NCI-H1105 treated with DMSO at 0.1 percent for 48 hours (cell line): ENCODE measurements at regions not wholly inside any gene's neighbourhood (a gene's known extent, or its start where the extent isn't known, plus 50 kb on each side); places are given as distances from the start of the nearest gene placed in this dataset.
A peak's percentile ranks its signal among the peaks of the same experiment; 100 is the strongest.
"Not testable (repeated sequence)": the region's sequence is repeated elsewhere in the genome, so short reads cannot be mapped to it uniquely, and the experiment has no call there.

Source experiments
- DNase-seq: peaks from one replicate; lab custom pipeline; 2025; lab: John Stamatoyannopoulos, UW

DNA sequence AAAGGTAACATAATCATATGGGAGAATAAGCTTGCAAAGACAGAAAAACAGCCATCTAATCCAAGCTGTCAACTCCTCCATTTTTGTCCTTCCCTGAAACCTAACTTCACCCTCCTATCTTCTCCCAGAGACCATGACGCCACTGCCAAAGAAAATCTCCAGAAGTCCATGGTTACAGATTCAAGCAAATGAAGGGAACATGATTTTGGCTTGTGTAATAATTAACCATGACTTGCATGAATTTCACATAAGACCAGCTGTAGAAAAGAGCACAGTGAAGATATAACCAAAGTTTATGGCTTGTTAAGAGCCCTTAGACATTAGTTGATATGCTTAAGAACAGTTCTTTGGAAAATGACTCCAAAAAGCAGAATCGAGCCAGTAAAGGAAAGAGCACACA lies 342.1 kb upstream of the NRSN1 start:
- DNase-seq: no peak

DNA sequence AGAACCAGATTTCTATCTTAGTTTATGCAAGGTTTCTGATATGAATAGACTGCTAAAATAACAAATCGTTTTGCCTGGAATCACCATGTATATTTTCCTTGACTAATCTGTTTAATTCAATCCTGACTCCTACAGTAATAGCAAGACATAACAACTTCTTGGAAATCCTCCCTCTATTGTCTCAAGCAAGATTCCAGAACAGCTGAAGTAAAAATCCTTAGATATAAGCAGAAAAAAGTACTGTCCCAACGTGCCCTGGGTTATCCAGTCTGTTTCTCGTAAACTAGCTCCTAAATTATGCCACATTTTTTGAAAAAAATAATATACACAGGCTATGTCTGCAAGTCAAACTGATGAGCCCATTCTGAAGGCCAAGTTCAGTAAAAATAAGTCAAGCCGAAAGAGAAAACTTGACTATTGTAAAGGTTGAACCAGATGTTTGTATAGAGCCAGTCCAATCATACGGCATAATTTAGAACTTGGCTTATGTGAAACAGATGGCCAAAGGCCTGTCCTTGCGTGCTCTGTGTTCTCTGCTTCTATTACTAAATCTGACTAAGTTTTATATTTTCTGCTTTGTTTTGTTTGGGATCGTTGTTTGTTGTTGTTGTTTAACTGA lies 341.6 kb upstream of the NRSN1 start:
- no peak for DNase-seq

DNA sequence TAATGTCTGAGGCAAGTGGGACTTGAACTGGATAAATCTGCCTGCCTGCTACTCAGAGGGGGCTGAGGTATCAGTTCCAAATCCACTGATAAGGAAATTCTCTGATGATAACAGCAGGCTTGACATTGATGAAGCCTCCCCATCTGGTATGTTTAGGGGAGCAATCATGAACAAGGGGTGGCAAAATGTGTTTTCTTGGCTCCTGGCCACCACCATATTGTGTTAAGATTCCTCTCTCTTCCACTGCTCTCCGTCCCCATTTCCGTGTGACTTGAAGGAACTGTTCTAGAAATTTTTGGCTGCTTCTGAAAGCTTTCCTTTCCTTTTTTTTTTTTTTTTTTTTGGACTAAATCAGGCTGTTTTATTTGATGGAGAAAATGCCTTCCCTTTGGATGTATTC lies 335.3 kb upstream of the NRSN1 start:
- DNase-seq: no peak

DNA sequence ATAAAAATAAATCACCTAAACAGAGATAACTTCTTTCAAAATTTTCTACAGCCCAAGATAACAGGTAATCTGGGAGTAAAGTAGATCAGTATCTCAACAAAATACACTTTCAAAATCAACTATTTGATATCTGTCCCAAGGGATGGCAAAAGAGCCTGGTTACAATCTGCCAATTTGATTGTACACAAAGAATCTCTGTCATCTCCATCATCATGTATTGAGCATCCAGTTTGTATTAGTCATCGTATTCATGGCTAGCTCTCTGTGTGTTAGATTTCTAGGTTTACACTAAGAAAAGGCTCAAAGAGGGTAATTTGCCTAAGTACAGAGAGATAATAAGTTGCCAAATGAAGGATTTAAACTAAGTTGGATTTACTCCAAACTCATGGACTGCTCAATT lies 329.0 kb upstream of the NRSN1 start:
- peak; percentile 8 for DNase-seq

DNA sequence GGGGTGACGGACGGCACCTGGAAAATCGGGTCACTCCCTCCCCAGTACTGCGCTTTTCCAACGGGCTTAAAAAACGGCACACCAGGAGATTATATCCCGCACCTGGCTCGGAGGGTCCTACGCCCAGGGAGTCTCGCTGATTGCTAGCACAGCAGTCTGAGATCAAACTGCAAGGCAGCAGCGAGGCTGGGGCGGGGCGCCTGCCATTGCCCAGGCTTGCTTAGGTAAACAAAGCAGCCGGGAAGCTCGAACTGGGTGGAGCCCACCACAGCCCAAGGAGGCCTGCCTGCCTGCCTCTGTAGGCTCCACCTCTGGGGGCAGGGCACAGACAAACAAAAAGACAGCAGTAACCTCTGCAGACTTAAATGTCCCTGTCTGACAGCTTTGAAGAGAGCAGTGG lies 321.7 kb upstream of the NRSN1 start:
- not testable (repeated sequence) for DNase-seq

DNA sequence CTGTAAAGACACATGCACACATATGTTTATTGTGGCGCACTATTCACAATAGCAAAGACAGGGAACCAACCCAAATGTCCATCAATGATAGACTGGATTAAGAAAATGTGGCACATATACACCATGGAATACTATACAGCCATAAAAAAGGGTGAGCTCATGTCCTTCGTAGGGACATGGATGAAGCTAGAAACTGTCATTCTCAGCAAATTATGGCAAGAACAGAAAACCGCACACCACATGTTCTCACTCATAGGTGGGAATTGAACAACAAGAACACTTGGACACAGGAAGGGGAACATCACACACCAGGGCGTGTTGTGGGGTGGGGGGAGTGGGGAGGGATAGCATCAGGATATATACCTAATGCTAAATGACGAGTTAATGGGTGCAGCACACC lies 304.9 kb upstream of the NRSN1 start:
- DNase-seq: not testable (repeated sequence)

DNA sequence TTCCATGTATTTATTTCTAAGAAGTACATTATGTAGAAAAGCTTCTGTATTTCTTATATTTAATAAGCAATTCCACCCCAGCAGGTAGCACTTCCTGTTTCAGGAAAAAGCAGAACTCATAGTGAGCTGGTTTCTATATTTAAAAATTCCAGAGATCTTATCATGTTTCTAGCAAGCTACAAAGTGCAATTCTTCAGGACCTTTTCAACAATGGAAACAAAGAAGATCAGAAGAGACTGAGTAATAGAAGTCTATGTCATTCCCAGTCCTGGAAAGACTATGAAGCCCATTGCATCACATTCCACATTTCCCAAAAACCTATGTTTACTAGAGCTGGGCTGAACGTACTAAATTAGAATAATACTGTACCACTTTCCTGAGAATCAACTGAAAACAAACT lies 302.6 kb upstream of the NRSN1 start:
- DNase-seq: no peak

DNA sequence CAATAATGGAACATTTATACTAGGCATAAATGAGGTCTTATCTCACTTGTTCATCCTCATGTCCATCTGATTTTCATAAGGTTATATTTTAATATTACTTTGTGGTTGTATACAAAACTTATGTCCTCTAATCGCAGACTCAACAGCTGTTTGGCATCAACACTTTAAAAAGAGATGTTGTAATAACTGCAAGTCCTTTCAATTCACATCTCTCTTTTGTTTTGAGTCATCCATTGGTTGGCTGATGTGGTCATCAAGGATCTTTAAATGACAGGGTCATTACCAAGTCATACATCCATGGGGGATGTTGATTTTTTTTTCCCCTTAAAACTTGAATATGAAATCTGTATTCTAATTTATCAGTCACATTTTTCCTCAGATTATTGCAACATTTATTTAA lies 299.4 kb upstream of the NRSN1 start:
- no peak for DNase-seq

DNA sequence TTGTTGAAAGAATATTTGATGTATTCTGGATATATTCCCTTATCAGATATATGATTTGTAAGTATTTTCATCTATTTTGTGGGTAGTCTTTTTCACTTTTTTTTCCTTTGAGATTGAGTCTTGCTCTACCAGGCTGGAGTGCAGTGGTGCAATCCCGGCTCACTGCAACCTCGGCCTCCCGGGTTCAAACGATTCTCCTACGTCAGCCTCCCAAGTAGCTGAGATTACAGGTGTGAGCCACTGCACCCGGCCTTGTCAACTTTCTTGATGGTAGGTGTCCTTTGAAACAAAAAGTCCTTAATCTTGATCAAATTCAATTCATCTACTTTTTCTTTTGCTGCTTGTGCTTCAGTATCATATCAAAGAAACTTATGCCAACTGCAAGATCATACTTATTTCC lies 297.2 kb upstream of the NRSN1 start:
- DNase-seq: no peak

DNA sequence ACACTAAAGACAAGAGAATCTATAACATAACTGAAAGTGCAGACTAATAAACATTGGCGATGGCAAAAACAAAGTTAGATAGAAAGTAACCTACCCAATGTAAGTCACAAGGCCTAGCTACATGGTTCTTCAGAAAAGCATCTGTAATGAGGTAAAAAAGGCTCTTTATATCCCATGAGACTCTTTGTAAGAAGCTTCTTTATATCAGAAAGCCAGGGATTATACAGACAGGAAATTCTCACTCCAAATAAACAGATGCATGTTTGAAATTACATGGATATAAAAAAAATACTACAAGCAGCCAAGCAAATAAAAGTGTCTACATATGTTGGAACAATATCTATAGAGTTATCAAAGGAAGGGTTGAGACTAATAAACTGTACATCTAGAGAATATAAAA lies 284.9 kb upstream of the NRSN1 start:
- no peak for DNase-seq

DNA sequence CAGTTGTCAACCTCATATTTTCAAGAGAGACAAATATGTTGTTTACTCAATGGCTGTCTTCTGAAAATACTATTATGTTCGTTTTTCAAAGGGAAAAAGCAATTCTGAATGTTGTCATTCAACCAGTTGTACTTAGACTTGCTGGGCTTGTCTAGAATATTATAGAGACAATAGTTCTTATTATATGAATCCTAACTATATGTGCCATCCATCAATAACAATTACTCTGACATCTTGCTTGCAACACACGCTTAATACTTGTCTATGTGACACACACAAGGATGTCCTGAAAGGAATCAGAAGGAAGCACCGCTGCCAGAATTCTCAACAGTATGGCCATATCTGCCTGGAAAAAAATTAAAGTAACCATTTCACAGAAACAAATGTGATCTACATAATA lies 283.3 kb upstream of the NRSN1 start:
- no peak for DNase-seq

DNA sequence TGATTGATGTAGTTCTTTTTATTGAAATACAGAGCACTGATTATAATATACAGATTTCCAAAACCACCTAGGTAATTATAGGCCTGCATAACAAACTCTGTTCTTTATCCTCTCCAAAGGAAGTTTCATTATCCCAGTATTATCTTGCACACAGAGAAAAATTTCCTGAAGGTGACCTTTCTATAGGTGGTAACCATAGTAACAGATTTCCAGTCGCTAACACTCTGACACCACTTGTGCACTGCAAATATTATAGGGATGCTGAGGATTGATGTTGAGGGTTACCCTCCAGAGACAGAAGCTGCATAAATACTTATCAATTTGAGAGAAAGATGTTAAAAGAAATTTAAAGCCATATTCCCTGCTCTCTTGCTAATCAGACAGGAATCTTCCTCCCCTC lies 274.5 kb upstream of the NRSN1 start:
- DNase-seq: peak; percentile 24

DNA sequence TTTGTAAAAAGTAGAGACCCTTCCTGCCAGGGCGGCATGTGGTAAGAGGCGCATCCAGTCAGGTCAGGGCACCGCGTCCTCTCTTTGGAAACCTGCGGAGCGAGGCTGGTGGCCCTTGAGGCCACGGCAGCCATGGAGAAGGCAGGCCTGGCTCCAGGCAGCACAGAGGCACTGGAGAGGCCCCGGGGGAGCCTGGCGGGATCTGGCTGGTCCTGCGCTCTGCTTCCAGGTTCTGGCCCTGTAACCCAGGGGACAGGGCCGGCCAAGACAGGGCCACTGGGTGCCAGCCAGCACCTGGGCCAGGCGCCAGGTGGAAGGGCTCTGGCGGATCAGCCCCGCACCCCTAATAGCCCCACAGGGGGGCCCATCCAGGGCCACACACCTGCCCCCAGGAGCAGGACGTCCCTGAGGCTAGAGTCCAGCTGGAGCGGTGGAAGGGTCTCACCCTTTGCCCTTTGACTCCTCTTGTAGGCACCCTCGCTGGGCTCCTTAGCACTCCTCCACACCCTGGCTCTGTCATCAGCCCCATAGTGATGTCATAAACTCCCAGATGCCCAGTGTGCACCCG lies 272.4 kb upstream of the NRSN1 start:
- not testable (repeated sequence) for DNase-seq

DNA sequence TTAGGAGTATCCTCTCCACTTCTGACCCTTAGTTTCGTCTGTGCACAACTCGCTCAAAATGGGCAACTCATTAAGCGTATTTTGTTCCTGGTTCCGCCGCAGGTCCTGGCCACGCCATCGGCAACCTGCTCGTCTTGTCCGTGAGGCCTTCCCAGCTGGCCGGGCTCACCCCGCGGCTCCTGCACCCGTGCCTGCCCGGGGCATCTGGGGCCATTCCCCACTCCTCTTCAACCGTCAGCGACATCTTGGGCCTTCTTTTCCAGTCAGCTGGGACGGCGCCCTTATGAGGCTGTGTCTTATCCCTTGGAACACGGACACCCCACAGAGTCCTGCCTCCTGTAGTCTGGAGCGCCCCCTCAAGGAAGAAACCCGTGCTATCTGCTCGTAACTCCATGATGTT lies 271.9 kb upstream of the NRSN1 start:
- DNase-seq: not testable (repeated sequence)

DNA sequence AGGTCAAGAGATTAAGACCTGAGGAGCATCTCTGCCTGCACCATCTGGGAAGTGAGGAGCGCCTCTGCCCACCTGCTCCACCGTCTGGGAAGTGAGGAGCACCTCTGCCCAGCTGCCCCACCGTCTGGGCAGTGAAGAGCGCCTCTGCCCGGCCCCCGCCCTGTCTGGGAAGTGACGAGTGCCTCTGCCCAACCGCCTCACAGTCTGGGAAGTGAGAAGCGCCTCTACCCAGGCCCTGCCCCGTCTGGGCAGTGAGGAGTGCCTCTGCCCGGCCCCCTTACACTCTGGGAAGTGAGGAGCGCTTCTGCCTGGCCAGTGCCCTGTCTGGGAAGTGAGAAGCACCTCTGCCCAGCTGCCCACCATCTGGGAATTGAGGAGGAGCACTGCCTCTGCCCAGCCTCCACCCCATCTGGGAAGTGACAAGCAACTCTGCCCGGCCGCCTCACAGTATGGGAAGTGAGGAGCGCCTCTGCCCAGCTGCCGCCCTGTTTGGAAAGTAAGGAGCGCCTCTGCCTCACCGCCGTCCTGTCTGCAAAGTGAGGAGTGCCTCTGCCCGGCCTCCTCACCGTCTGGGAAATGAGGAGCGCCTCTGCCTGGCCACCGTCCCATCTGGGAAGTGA lies 270.4 kb upstream of the NRSN1 start:
- DNase-seq: no peak

DNA sequence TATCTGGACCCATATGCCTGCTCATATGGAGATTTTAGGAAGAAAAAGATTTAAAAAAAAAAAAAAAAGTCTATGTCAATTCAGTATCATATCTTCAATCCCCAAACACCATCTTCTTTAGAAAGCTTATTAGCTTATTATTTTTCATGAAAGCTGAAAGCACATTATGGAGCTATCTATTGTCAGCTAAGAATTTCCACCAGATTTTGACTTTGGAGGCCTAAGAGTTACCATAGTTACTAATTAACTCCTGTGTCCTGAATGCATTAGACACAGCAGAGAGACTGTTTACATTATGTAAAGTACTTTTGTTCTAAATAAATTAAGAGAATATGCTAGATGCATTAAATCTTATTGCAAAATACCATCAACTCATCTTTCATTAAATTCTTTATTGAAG lies 255.5 kb upstream of the NRSN1 start:
- peak; percentile 55 for DNase-seq

DNA sequence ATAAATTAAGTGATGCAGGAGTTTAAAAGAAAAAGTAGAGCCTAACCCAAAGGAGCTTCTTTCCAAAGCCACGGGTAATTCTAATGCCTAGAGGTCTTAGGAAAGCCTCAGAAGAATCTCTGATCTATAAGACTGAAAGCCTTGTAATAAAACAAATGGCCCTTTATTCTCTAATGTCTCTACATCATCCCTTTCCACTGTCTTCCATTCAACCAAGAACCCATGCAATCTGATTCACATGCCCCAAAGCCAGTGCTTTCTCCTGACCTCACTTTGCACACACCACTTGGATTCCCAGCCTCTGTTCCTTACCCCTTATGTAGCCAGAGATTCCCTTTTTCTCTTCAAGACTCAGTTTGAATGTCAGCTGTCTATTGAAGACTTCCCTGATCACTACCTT lies 252.9 kb upstream of the NRSN1 start:
- no peak for DNase-seq

DNA sequence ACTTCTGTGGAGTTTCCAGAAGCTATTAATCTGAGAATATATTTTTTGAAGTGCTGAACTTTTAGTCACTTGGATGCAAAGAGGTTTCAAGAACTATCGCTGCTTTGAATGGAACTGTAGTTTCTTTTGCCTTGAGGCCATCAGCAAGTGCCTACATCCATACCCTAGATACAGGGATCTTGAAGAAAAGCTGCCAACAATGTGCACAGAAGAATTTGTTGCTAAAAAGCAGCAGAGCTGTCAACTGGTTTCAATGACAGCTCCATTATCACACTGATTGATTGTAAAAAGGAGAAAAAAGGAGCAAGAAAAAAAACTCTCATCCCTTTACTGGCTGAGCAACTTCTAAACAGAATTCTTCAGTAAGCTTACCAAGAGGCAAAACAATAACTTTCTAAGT lies 251.0 kb upstream of the NRSN1 start:
- DNase-seq: no peak

DNA sequence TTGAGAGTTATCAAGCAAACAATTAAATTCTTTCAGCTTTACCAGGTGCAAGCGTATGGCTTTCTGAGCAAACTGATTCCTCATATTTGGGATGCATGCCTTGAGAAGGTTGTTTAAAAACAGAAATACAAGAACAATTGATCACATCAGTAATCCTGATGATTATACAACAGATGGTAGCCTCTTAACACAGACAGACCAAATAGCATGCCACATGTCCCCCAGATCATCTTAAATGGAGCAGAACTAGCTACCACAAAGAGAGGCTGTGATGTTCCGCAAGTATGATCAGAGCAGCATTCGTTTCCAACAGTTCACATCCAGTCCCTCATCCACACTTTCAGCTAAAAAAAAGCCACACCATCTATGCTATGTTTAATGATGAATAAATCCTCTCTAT lies 246.2 kb upstream of the NRSN1 start:
- DNase-seq: no peak

DNA sequence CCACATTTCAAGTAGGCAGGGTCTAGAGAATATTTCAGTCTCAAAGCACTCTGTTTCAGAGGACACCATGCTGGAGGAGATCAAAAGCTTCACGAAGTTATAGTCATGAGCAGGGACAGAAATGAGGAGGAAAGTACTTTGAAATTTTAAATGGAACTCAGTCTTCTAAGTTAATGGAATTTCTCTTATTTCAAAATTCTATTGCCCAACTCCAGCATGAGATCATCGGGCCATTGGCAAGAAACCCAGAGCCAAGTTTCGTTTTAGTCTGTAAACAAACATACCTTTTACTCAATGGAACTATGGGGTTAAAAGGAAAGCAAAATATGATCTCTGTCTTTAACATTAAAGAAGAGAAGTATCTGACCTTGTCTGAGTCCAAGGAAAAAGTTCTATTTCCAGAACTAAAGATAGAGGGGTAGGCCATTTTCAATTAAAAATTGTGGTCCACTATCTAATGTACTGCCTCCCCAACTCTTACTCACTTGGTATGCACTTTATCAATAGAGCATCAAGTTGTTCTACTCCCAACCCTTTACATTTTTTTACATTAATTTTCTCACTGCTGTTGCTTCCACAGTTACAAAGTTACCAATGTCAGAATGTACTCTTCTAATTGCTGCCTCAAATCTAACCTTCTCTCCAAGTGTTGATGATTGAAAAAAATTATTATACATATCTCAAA lies 235.3 kb upstream of the NRSN1 start:
- no peak for DNase-seq

DNA sequence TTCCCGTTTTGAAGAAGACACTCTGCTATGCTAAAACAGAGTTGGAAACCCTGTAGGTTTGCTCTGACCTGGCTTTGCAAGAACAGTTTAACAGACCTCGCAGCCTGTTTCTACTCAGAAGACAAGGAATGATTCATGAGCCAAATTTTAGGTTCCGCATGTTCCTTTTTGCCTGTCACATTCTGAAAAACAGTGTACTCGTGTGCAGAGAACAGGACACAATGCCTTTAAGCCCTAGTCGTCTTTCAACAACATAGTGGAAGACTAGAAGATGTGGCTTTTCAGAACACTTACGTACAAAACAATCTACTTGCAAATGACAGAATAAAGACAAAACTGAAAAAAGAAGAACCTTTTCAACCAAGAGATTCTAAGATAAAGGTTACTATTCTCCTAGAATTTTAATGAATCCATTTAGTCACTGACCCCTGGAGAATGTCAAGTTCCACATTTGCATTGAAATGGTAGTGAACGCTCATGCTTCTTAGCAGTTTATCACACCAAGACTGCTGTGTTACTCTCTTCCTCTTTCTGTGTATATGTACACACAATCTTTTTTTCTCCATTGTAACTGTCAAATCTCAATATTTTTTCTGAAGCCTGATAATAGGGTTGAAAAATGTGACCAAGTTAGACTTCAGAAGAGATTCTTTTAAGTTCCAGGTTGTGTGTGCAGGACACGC lies 220.7 kb upstream of the NRSN1 start:
- DNase-seq: no peak

DNA sequence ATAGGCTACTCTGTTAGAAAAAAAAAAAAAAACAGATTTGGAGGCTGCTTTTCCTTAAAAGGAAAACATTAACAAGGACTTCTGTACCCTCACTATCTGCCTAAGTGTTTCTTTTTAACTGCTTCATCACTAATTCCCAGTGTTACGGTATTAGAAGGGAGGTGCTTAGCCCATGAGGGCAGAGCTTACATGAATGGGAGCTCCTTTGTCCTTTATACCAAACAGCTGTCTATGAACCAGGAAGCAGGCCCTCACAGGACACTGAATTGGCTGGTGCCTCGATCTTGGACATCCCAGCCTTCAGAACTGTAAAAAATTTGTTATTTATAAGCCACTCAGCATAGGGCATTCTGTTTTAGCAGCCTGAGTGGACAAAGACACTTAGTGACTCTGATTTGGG lies 215.6 kb upstream of the NRSN1 start:
- no peak for DNase-seq

DNA sequence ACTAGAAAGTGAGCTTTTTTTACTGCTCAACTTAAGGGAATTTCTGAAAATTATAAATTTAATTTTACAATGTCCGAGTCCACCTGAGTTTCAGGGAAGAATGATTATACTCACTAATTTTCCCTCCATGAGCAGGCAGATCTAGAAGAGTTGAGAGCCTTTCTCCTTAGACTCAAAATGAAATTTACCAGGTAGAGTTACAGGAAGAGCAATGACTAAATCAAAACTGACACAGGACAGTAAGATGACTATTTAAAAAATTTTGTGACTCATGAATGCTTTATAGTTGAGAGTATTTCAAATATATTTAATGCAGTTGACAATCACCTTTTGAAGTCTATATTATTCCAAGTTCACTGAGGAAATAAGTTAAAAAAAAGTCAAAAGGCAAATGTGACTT lies 198.1 kb upstream of the NRSN1 start:
- DNase-seq: no peak
